Tibial artery (tissue), 4 donors: ENCODE measurements at regions not wholly inside any gene's neighbourhood (a gene's known extent, or its start where the extent isn't known, plus 50 kb on each side); places are given as distances from the start of the nearest gene placed in this dataset.

Source experiments
- DNase-seq, 2 donors: peaks; one replicate each; pipeline ENCODE4 v3.0.0-alpha.2; 2019
- H3K27ac ChIP-seq, 2 donors: fragments of 200-600 bp; sonication (generic) in 1 of 2; 1 replicate in 1 of 2; 2 replicates in 1 of 2; pipeline ENCODE4 v1.5.1; 2018 to 2019; ENCODE audit warnings: mild to moderate bottlenecking in 1 of 2
- H3K27me3 ChIP-seq, 2 donors: fragments of 200-600 bp; sonication (generic) in 1 of 2; one replicate each; pipeline versions ENCODE4 v1.5.1 to v1.6.0; 2016 to 2019
- H3K36me3 ChIP-seq, 3 donors: fragments of 200-600 bp; sonication (generic) in 2 of 3; one replicate each; pipeline ENCODE4 v1.5.1; 2016 to 2019; ENCODE audit warnings: mild to moderate bottlenecking in 2 of 3
- H3K4me1 ChIP-seq, 4 donors: fragments of 200-600 bp; sonication (generic) in 2 of 4; 1 replicate in 3 of 4; 2 replicates in 1 of 4; pipeline ENCODE4 v1.5.1; 2016 to 2019
- H3K4me3 ChIP-seq, 2 donors: fragments of 200-600 bp; sonication (generic) in 1 of 2; 1 replicate in 1 of 2; 2 replicates in 1 of 2; pipeline ENCODE4 v1.5.1; 2018 to 2019; ENCODE audit warnings: mild to moderate bottlenecking in 2 of 2
- H3K9me3 ChIP-seq, 3 donors: fragments of 200-600 bp; sonication (generic) in 1 of 3; one replicate each; pipeline ENCODE4 v1.5.1; 2016 to 2019
- CTCF ChIP-seq, 2 experiments: fragments of 200-600 bp in 1 of 2; fragments of 450-650 bp in 1 of 2; IDR thresholded peaks; one replicate each; pipeline ENCODE4 v1.5.1; 2017 to 2019; ENCODE audit warnings: antibody characterized with exemption in 2 of 2, mild to moderate bottlenecking in 1 of 2, moderate library complexity in 1 of 2
- intact Hi-C: fragments of 100-400 bp; cut with DNase I; formaldehyde crosslinking; loops from one replicate; pipeline ENCODE4 v1.15.0; 2023; ENCODE audit warnings: low total_unique reads

GRCh38 chr16:73202161-73202729 is 154.3 kb upstream of the ZFHX3 start:
- H3K27ac ChIP-seq, result peak overlapping the region; percentile 20 to 29
- TF ChIP-seq CTCF (IDR thresholded peaks at IDR 0.05), result no peak
- DNase-seq, result no peak

GRCh38 chr16:73199214-73199613 is 151.3 kb upstream of the ZFHX3 start:
- Histone ChIP-seq H3K36me3 (no peaks in the 10 kb centered on the region), H3K4me1 (peaks cover 0 to 14% (median 1%) of the 10 kb centered on the region in 4 donors), H3K27me3 (no peaks in the 10 kb centered on the region), H3K9me3 (no peaks in the 10 kb centered on the region), H3K4me3 (no peak overlapping the region), H3K27ac (no peak overlapping the region)
- intact Hi-C loops, result loop anchor here (10.0 kb wide), 1 partner anchor 694 kb away; no protein-coding TSS in a partner anchor
- DNase-seq, result no peak
- no peak for TF ChIP-seq CTCF (IDR thresholded peaks at IDR 0.05)

More at GRCh38 chr16:73202161-73202729, 154.3 kb upstream of the ZFHX3 start:
- peaks cover 0 to 10% (median 1%) of the 10 kb centered on the region in 4 donors for H3K4me1 ChIP-seq
- intact Hi-C loops, result no loop called here
- no peaks in the 10 kb centered on the region for H3K9me3 ChIP-seq
- H3K27me3 ChIP-seq, result no peaks in the 10 kb centered on the region
- no peak overlapping the region for H3K4me3 ChIP-seq
- no peaks in the 10 kb centered on the region for H3K36me3 ChIP-seq

- Histone ChIP-seq H3K27ac (no peak overlapping the region), H3K9me3 (no peaks in the 10 kb centered on the region), H3K27me3 (no peaks in the 10 kb centered on the region), H3K4me3 (no peak overlapping the region), H3K36me3 (no peaks in the 10 kb centered on the region), H3K4me1 (peaks cover 0 to 14% (median 1%) of the 10 kb centered on the region in 4 donors)
- no peak for TF ChIP-seq CTCF (IDR thresholded peaks at IDR 0.05)
- intact Hi-C loops, result loop anchor here (10.0 kb wide), 1 partner anchor 694 kb away; no protein-coding TSS in a partner anchor
- DNase-seq, result no peak
These were observed 150.6 kb upstream of the ZFHX3 start for GRCh38 chr16:73198481-73198880.

- TF ChIP-seq CTCF (IDR thresholded peaks at IDR 0.05), result no peak
- H3K36me3 ChIP-seq, result no peaks in the 10 kb centered on the region
- H3K27ac ChIP-seq, result no peak overlapping the region
- DNase-seq, result no peak
- peaks cover 0 to 14% (median 1%) of the 10 kb centered on the region in 4 donors for H3K4me1 ChIP-seq
- intact Hi-C loops, result loop anchor here (10.0 kb wide), 1 partner anchor 693 kb away; no protein-coding TSS in a partner anchor
- no peaks in the 10 kb centered on the region for H3K27me3 ChIP-seq
- H3K4me3 ChIP-seq, result no peak overlapping the region
- no peaks in the 10 kb centered on the region for H3K9me3 ChIP-seq
These were observed 149.7 kb upstream of the ZFHX3 start for GRCh38 chr16:73197598-73197997.

GRCh38 chr16:73196670-73197069 is 148.7 kb upstream of the ZFHX3 start:
- H3K27ac ChIP-seq, result no peak overlapping the region
- H3K4me3 ChIP-seq, result no peak overlapping the region
- intact Hi-C loops, result loop anchor here (10.0 kb wide), 1 partner anchor 692 kb away; no protein-coding TSS in a partner anchor
- no peaks in the 10 kb centered on the region for H3K27me3 ChIP-seq
- no peaks in the 10 kb centered on the region for H3K36me3 ChIP-seq
- peak; percentile 61 to 65 for TF ChIP-seq CTCF (IDR thresholded peaks at IDR 0.05)
- H3K9me3 ChIP-seq, result no peaks in the 10 kb centered on the region
- DNase-seq, result peak; percentile 77 to 83
- peaks cover 0 to 5% (median 0%) of the 10 kb centered on the region in 4 donors for H3K4me1 ChIP-seq
